HG03521 (cell line): ENCODE measurements at regions not wholly inside any gene's neighbourhood (a gene's known extent, or its start where the extent isn't known, plus 50 kb on each side); places are given as distances from the start of the nearest gene placed in this dataset.

Experiments
- ATAC-seq: cut with Tn5 transposase; IDR thresholded peaks from one replicate; pipeline ENCODE4 v1.9.1; 2021; ENCODE audit warnings: mild to moderate bottlenecking, moderate library complexity; ENCODE audit not compliant: unreplicated experiment

DNA sequence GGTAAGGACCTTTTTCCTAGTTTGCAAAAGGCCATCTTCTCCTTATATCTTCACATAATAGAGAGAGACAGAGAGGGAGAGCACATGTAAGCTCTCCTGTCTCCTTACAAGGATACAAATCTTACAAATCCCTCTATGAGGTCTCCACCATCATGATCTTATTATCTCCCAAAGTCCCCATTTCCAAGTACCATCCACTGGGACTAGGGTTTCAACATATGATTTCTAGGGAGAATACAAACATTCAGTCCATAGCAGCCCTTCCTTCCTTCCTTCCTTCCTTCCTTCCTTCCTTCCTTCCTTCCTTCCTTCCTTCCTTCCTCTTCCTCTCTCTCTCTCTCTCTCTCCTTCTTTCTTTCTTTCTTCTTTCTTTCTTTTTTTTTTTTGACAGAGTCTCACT, 1132.9 kb upstream of the WWC1 start:
- ATAC-seq: no peak

DNA sequence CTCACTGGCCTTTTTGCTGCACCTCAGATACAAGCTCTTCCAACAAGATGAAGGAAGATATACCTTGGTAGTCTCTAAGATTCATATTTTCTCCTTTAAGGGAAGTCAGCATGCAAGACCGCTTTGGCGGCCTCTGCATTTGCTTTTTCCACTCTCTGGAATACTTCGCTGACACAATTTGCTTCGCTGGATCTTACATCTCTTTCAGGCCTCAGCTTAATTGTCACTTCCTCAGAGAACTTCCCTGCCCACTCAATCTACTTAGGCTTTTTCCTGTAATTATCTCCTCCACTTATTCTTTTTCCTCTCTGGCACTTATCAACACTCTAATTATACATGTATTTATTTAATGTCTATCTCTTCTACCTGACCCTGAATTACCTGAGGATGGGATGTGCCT, 1131.1 kb upstream of the WWC1 start:
- no peak for ATAC-seq

DNA sequence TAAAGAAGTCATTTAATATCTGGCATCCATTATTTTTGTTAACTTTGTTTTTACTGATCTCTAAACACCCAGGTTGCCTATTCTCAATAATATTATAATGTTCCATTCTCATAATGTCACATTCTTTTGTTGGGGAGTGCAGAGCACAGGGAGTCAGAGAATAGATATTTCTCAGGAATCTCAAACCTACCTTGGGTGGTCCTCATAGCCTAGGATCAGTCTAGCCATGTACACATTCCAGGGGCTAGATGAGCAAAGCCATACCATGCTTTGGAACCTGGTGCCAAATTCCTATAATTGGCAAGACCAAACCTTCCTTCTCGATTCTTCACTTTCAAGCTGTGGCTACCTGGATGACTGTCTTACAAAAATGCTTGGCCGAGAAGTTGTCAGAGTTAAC, 1124.7 kb upstream of the WWC1 start:
- no peak for ATAC-seq

DNA sequence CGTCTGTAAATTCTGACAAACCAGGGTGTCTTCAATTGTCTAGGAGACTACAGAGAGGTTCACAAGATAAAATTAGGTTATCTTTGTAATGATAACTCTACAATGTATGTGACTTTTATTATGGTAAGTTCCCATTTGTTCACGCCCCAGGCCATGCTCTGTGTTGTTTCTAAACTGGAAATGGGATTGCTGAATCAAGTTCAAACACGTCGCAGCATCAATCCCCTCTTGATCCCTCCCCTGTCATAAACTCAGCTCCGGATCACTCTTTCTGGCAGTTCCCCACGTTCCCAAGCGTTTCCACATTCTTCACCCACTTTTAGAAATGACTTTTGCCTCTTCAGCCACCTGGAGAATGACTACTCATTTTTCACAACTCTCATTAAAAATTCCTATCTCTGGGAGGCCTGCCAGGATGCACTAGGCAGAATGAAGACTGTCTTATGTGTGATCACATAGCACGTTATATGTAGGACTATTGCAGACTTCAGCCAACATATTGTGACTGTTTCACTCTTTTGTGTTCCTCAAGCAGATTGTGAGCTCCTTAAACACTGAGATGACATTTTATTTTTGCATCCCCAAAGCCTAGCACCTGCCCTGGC, 1124.2 kb upstream of the WWC1 start:
- no peak for ATAC-seq

DNA sequence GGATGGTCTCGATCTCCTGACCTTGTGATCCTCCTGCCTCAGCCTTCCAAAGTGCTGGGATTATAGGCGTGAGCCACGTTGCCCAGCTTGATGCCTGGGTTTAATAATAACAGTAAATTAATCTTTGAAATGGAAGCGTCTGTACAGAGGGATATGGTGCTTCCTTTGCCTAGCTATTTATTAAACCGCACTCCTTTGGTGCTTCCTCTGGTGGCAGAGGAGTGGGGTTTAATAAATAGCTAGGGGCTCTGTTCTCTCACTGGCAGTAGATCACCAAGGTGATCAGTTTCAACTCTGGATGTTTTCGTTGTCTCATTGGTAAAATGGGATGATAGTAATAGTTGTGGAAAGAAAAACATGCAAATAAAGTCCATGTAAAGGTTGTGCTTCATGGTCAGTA, 1122.5 kb upstream of the WWC1 start:
- no peak for ATAC-seq

DNA sequence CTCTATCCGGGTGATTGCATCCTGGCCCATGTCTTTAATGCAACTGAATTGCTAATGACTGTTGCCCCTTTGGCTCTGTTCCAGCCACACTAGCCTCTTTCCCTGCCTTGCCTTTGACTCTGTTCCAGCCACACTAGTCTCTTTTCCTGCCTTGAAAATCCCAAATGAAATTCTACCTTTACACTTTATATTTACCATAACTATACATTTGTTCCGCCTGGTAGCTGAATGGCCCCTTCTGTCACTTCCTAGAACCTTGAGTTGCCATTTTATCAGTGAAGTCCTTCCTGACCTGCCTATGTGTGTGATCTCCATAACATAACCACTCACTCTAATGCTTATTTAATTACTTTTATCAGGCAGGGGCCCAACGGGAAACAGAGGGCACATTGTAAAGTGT, 1120.4 kb upstream of the WWC1 start:
- no peak for ATAC-seq

DNA sequence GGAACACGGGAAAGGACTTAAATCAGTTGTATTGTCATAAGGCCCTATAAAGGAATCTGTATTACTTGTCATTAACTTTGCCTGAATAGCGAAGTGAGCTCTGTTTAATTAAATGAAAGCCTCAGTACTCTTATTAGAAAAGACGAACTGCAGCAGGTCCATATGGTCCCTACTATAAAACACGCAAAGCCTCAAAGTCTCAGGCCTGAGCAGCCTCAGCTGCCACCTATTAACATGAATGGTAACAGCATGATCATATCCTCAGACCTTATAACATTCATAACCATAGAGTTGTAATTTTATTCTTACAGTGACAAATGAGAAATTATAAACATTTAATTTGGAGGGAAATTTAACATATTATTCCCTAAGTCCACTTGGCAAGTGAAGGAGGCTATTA, 1113.7 kb upstream of the WWC1 start:
- no peak for ATAC-seq

DNA sequence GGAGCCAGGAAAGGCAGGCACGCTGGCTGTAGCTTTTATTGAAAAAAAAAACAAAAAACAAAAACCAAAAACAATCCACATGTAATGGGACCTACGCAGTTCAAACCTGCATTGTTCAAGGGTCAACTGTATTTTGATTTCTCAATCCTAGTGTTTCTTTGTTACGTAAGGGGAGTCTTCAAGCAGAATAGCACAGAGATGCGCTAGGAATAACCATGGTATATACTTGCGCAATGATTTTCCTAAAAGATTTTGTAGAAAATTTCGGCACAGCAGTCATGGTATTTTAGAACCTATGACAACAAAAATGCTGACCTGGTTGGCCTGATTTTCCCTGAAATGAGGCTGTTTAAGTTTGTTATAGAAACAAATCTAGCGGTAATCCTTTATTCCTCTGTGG, 1110.5 kb upstream of the WWC1 start:
- ATAC-seq: no peak

DNA sequence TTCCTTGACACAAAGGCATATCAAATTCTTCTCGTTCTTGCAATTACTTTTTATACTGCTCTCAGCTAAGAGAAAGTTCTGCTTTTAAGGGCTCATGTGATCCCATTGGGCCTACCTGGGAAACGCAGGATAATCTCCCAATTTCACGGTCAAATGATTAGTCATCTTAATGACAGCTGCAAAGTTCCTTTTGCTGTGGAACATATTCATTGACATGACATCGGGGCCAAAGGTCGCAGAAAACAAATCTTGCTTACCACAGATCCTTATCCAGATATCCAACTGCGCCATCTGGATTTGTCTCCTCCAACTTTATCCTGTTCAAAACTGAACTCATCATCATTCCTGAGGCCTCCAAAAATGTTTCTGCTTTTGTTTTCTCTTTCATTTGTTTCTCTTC, 1085.6 kb upstream of the WWC1 start:
- no peak for ATAC-seq

DNA sequence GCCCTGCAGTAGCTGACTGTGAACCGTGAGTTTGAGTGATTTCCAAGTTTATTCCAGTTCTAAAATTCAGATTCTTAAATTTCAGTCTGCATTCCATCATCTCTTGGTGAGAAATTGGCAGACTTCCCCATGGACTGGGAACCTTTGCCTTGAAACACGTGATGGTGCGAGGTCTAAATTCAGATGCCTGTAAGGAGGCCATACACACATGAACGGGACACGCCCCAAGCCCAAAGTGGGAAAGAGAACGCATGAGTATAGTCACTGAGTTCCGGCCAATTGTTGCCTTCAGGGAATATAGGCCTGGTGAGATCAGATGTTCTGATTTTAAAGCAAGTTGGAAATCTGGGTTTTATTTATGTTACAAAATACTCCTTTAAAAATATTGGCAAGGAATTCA, 1084.4 kb upstream of the WWC1 start:
- no peak for ATAC-seq

DNA sequence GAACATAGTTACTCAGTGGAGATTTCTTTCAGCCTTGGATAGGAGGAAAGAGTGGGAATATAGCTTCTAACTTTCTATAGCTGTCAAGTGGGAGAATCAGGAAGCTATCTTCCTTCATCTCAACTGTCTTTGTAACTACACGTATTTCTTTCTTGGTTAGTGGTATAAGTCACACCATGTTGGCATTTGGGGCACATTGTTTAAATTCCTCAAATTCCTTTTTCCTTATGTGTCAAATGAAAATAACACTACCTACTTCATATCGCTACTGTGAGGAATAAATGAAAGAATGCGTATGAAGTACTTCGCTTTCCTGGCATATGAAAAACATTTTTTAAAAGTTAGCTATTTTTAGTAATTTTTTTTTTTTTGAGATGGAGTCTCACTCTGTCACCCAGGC, 1082.5 kb upstream of the WWC1 start:
- ATAC-seq: no peak

DNA sequence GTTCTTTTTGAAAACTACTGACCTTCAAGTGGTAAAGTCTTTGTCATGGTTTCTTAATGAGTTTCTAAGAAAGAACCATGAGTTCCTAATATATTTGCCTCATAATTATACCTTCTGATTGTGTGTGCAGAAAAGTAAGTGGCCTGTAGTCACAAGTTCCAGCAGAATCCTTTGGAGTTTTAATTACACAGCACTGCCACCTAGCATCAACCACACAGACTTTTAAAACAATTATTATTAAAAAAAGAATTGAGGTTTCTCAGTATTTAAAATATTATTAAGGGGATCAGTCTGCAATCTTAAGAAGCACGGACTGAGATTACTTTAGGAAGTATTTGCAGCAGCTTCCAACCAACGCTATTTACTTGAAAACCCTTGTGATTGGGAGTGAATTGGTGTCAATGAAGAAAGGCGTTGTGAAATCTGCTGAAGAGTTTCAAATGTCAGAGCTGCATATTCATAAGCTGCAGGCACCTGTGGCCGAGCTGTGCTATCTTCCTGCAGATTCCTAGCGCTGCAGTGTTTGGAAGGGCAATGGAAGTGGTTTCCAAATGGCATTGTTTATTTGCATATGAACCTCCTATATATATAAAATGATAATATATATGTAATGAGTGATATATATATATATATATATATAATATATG, 1074.2 kb upstream of the WWC1 start:
- no peak for ATAC-seq

DNA sequence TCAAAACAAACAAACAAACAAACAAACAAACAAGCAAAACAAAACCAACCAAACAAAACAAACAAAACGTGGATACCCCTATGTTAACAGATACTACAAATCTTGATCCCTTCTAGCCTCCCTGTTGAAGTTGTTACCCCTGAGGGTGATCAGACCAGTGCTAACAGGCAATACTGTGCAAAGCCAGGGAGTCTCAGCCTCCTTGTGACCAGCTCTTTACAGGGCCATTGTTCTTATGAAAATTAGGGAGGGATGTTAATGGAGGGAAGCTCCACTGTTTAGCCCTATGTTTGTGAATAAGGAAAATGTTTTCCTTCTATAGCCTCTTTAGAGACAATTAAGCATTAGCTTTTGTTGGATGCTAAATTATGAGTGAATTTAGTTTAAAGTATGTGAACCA, 1072.1 kb upstream of the WWC1 start:
- no peak for ATAC-seq

DNA sequence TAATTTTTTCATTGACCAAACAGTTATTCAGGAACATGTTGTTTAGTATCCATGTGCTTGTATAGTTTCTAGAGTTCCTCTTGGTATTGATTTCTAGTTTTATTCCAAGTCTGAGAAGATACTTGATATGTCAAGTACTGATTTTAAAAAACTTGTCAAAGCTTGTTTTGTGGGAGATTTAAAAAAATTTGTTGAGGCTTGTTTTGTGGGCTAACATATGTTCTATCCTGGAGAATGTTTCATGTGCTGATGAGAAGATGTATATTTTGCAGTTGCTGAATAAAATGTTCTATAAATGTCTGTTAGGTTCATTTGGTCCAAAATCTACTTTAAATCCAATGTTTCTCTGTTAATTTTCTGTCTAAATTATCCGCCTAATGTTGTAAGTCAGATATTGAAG, 1065.1 kb upstream of the WWC1 start:
- no peak for ATAC-seq

DNA sequence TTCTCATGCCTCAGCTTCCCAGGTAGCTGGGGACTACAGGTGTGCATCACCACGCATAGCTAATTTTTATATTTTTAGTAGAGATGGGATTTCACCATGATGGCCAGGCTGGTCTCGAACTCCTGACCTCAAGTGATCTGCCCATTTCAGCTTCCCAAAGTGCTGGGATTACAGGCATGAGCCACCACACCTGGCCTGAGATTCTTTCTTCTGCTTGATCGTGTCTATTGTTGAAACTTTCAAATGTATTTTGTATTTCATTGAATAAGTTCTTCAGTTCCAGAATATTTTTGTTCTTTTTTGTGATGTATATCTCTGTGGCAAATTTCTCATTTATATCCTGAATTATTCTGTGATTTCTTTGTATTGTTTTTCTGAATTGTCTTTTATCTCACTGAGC, 1063.3 kb upstream of the WWC1 start:
- ATAC-seq: no peak

DNA sequence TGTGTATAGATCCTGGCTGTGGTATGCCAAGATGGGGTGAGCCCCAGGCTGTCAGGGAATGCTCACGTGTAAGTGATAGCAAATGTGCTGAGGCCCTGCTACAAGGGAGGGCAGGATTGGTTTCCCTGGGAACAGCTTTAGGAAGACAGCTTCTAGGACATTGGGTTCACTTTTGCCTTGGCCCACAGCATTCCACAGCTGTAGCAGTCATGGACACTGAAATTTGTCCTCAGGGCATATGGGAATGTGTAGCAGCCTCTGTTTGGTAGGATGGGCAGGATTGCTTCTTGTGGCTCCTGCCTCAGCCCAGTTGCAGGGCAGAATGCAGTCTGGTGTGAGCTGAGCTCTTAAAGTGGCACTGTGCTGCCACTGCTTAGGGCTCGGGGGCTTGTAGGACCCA, 1061.7 kb upstream of the WWC1 start:
- no peak for ATAC-seq

DNA sequence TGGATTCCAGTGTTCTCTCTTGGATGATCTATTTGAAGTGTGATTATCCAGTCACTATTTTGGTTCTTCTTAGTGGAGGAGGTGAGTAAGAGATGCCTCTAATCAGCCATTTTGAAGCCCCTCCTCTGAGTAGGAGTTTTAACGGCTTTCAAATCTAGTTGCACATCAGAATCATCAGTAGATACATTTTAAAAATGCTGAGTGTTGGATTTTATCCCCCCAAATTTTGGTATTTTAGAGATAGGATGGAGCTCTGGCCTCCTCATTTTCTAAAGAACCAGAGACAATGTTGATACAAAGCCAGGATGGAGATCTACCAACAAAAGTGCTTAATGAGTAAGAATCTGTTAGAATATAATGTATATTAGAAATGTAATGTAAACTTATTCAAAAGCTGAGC, 1061.0 kb upstream of the WWC1 start:
- ATAC-seq: no peak

DNA sequence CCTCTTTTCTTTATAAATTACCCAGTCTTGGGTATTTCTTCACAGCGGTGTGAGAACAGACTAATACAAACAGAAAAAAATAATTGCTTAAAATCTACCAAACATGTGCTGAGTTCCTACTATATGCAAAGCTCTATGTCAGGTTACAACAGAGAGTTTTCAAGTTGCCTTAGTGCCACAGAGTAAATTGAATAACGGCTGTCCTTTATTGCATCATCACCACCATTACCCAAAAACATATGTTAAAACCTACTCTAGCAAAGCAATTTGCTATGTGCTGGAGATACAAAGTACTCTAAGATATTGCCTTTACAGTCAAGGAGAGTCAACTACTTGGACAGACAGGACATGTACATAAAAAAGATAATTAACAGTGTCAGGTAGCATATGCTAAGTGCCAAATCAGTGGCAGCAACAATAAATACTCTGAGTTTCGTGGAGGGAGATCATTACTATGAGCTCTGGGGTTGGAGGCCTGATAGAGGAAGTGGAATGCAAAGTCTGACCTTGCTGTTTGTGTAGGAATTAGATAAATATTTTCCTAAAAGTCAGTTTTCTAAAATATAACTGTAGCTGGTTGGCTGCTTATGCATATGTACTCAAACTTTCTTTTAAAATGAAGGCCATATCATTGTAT, 1058.7 kb upstream of the WWC1 start:
- no peak for ATAC-seq

DNA sequence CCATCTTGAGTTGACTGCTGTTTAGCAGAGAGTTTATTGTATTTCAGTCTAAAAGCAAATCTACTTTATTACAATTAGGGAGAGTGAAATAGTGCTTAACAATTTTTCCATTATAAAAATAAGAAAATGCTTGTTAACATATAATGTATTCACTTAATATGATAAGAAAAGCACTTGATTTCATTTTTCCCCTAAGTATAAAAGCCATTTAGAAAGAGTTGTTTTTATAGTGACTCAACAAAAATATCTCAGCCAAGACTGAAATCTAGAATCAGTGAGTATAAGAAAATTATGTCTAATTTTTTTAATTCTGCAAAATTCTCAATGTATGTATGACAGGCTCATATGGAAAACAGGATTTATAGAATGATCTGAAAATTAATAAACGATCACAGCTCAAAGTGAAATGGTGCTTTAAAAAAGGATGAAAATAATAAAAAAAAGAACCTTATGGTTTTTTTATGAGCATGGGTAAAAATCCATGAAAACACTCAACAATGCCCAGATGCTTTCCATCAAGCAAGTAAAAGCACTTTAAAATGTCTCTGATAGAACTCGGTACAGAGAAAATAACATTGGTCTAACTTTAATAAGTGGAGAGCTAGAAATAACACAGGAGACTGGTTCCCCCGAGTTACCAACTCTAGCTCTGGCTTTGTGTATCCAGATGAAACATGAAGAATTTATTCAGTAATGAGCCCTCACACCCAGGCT, 1057.8 kb upstream of the WWC1 start:
- no peak for ATAC-seq

DNA sequence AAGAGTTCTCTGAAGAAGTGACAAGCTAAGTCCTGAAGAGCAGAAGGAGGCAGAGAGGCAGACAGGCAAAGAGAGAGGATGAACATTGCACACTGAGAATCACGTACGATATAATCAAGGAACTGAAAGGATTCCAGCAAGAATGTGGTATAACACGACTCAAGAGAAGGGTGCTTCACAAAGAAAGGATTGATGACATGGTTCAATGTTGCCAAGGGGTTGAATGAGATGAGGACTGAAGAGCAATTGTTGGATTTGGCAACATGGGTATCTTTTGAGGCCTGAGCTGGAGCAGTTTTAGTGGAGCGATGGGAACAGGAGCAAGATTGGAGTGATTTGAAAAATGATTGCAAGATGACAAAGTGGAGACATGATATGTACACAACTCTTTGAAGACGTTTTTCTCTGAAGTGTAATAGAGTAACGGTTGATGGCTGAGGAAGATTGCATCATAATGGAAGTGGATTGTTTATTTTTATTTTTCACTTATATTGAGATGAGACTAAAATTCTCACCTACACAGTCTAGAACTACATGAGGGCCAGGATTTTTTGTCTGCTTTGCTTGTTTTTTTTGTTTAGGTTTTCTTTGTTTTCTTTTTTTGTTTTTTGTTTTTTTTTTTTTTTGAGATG, 1049.9 kb upstream of the WWC1 start:
- no peak for ATAC-seq

DNA sequence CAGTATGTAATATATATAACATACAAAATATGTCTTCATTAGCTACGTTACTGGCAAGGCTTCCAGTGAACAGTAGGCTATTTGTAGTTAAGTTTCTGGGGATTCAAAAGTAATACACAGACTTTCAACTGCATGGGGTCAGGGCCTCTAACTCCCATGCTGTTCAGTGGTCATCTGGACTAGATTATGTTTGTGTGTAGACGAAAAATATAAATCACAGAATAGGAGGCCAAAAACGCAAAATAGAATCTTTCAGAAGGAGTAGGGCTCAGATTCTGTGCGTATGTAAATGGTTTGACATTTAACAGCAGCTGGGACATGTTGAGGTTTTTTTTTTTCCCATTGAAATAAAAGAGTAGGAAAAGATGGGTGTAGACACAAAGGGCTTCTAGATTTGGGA, 1048.7 kb upstream of the WWC1 start:
- ATAC-seq: no peak

DNA sequence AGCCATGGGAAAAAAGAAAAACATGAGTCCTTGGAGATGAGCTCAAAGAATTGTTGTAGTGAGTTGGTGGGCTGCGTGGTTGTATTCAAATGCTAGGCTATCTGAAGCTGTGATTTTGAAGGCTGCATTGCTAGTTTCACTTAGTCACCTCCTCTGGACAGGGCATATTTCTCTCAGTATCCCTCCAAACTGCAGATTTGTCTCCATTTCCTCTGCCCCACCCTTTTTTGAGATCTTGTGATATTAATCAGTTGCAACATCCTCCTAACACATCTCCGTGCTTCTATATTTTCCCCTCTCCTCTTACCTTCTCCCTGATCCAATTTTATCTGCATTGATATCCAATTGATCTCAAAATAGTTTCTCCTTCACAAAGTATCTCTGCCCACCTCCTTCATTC, 1048.0 kb upstream of the WWC1 start:
- ATAC-seq: no peak
